Skeletal muscle cell (primary cell): ENCODE measurements at regions not wholly inside any gene's neighbourhood (a gene's known extent, or its start where the extent isn't known, plus 50 kb on each side); places are given as distances from the start of the nearest gene placed in this dataset.
A peak's percentile ranks its signal among the peaks of the same experiment; 100 is the strongest.
"Not testable (repeated sequence)": the region's sequence is repeated elsewhere in the genome, so short reads cannot be mapped to it uniquely, and the experiment has no call there.

Experiments used
- DNase-seq: peaks from one replicate; pipeline ENCODE4 v3.0.0-alpha.2; 2010; ENCODE audit warnings: low read depth
- H3K4me3 ChIP-seq: 2 replicates; pipeline ENCODE4 v1.5.1; 2011; ENCODE audit warnings: low read depth, mild to moderate bottlenecking, control low read depth, low read length, moderate library complexity

- H3K4me3 ChIP-seq: no peak overlapping the region
- DNase-seq: no peak
Observed at GRCh38 chrX:8033175-8033574, 106.0 kb upstream of the PNPLA4 start.

- DNase-seq: no peak
Observed at GRCh38 chrX:8030361-8030760, 103.1 kb upstream of the PNPLA4 start.

DNA sequence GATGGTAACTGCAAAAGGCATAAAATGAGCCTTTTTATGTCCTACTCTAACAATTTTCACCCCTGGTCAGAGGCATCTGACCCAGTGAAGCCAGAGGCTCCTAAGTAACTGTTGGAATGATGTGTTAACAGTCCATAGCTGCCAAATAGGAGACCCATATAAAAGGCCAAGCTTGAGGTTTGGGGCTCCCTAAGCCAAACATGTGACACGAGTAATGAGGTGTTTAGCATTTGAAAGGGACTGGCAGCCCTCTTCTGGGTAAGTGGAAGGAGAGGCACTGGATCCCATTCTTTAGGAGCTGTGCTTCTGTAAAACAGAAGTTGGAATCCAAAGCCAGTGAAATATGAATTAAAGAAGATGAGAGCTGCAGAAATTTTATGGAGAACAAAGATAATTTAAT lies 100.6 kb upstream of the PNPLA4 start:
- H3K4me3 ChIP-seq: no peak overlapping the region
- no peak for DNase-seq

More at GRCh38 chrX:8030361-8030760, 103.1 kb upstream of the PNPLA4 start:
- H3K4me3 ChIP-seq: no peak overlapping the region

GRCh38 chrX:8025705-8026104 lies 98.5 kb upstream of the PNPLA4 start:
- no peak overlapping the region for H3K4me3 ChIP-seq
- no peak for DNase-seq

DNA sequence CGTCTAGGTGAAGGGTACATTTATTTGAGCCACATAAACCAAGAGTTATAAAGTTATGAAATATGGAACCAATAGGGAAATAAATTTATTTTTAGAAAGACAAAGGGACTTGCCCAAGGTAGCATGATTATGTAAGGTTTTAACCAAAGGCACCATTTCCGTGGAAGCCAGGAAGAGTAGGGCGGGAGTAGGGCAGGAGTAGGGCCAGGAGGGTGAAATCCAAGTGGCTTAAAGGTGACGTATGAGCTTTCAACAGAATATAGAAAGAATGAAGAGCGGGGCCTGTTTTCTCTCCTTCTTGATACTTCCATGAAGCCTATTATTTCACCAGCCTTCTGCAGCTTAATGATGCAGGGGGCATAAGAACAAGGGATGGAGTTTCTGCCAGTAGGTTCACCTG lies 91.7 kb upstream of the PNPLA4 start:
- H3K4me3 ChIP-seq: no peak overlapping the region
- DNase-seq: no peak

DNA sequence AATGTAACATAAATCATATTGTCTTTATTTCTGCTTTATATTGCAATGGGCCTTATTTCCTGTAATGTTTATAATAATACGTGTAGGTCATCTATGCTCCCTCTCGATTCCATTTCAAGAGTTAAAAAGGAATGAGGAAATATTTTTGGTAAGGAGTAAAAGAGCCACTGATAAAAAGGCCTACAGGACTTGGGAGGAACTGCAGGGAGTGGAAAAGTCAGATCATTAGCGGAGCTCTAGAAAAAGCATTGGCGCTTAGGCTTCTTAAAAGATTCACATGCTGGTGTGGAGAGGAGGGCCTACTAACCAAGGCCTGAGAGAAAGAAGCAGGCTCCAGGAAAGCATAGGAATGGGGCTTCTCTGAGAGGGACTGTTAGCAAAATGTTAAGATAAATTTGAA lies 82.9 kb upstream of the PNPLA4 start:
- DNase-seq: no peak
- no peak overlapping the region for H3K4me3 ChIP-seq

DNA sequence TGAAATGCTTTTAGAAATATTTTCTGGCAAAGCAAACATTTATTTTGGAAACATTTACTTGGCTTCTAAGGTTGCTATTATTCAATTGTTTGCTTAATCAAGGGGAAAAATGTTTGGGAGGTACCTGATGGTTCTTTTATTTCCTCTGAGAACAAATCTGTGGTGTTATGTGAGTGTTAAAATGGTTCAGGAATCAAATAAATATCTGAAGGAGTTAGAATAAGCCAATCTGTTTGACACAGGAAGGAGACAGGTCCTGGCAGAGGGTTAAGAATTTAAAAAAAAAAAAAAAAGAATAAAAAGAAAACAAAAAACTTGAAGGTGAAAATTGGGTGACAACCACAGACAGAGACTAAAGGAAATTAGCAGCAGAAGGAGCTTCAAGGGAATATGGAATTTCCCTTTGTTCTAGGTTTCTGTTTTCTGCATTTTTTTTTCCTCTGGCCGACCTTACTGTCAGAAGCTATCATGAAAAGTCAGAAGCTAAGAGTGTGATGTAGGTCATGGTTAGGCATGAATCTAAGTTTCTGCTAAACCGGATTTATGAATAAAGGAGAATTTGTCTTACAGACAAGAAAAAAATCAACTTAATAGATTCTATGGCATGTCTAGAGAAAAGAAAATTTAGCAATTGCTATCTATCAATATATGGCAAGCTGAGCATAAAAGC lies 78.6 kb upstream of the PNPLA4 start:
- no peak overlapping the region for H3K4me3 ChIP-seq
- no peak for DNase-seq

DNA sequence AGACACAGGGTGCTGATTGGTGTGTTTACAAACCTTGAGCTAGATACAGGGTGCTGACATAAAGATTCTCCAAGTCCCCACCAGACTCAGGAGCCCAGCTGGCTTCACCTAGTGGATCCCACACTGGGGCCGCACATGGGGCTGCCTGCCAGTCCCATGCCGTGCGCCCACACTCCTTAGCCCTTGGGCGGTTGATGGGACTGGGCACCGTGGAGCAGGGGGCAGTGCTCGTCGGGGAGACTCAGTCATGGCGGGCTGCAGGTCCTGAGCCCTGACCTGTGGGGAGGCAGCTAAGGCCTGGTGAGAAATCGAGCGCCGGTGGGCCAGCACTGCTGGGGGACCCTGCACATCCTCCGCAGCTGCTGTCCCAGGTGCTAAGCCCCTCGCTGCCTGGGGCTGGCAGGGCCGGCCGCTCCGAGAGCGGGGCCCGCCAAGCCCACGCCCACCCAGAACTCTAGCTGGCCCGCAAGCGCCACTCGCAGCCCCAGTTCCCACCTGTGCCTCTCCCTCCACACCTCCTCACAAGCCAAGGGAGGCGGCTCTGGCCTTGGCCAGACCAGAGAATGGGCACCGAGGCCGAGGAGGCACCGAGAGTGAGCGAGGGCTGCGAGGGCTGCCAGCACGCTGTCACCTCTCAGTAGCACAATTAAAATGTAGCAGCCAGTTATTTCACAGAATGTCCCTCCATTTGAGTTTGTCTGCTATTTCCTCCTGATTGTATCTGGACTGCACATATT lies 76.1 kb upstream of the PNPLA4 start:
- H3K4me3 ChIP-seq: no peak overlapping the region
- DNase-seq: no peak

GRCh38 chrX:7996851-7997250 lies 69.6 kb upstream of the PNPLA4 start:
- H3K4me3 ChIP-seq: no peak overlapping the region
- no peak for DNase-seq

DNA sequence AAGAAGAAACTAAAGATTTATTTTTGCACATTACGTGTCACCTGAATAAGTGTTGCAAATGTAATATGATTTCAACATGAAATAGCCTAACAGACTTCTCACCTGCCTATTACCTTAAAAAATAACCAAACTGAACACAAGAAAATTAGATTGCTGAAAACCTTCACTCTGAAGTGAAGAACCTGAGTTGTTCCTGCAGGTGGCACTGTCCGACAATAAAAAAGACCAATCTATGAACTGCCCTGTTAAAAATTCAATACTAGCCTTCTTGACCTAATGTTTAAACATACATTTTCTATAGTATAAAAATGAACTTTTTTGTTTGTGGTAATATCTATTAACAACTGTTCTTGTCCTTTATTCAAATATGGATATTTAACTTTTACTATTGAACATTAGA lies 69.2 kb upstream of the PNPLA4 start:
- DNase-seq: no peak
- H3K4me3 ChIP-seq: no peak overlapping the region

DNA sequence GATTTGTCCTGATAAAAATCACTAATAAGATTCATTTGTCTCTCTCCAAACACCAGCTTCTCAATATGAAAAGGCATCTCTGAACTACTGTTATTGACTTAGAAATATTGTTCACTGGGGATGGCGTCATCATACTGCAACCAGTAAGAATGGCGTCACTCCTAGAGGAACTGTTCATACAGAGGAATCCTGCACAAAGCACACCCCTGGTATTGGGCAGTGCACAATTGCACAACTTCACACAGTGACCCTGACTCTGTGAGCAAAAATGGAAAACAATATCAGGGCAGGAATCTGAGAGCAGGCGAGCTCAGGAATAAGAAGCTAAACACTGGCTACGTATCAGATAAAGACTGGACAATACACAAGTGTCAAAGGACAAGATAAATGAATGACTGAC lies 66.7 kb upstream of the PNPLA4 start:
- DNase-seq: no peak
- no peak overlapping the region for H3K4me3 ChIP-seq

DNA sequence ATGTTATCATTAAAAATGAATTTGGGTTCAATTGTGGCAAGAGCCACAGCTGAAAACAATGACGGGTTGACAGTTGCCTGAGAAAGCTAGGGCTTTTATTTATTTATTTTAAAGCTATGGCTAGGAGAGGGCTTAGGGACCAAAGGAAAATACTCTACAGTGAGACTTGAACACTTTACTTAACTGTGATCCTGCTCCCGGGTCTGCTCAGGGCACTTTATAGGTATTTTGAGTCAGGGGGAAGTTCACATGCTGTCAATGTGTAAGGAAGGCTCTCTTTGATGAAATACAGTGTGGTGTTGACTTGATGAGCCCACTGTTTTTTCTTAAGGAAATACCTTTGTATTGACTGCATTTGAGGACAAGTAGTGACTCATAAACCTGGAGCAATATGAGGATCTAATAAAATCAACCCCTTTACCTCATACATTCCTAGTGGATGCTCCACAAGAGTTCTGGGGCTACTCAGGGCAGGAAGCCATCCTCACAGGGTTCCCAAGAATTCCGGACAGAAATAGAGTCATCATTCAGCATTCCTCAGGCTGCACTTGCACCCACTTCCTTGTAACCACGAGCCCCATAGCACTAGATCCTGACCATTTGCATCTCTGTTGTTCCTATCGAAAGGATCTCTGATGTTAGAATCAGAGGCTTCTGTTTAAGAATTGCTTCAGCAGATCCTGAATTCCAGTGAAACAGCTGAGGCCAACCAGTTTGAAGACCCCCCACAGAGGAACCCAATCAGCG lies 61.0 kb upstream of the PNPLA4 start:
- not testable (repeated sequence) for H3K4me3 ChIP-seq
- peak; percentile 25 for DNase-seq

DNA sequence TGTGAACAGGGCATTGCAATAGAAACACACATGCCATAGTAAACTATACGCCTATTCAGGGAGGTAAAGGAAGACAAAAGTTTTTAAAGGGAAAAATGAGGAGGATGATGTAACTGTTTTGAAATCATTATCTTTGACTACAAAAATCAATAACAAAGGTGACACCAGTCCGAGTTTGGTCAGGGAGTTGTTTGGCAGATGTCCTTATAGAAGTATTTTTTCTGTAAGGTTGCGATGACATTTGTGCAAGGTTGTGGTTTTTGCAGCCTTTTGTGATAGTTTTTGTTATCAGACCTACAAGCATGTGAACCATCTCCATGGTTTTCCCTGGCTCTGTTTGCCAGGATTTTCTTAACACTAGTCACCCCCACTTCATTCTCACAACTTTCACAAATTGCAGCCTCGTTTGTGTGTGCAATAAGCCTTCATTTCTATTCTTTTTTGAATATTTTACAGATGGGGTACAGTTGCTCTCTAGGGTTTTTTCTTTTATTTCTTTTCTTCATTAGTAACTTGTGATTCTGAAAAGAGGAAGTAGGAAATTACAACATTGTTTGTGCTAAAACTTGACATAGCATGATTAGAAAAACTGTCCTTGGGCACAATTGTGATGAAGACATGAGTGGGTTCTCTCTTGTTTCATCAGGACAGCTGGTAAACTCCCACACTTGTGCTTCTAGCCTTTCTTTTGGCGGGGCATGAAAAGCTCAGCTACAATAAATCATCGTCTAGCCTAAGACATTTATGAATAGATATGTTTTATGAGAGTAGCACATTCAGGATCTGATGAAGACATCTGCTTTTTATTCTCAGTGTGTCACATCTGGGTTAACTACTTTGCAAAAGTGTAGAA lies 60.2 kb upstream of the PNPLA4 start:
- DNase-seq: no peak
- no peak overlapping the region for H3K4me3 ChIP-seq

- not testable (repeated sequence) for H3K4me3 ChIP-seq, DNase-seq
Observed at GRCh38 chrX:7986738-7987137, 59.5 kb upstream of the PNPLA4 start.

- H3K4me3 ChIP-seq: no peak overlapping the region
- no peak for DNase-seq
Observed at GRCh38 chrX:7985568-7985967, 58.4 kb upstream of the PNPLA4 start.

- no peak for DNase-seq
Observed at GRCh38 chrX:7983581-7983980, 56.4 kb upstream of the PNPLA4 start.

More at GRCh38 chrX:7983581-7983980, 56.4 kb upstream of the PNPLA4 start:
- no peak overlapping the region for H3K4me3 ChIP-seq
